GM23248 (cell line): ENCODE measurements at regions not wholly inside any gene's neighbourhood (a gene's known extent, or its start where the extent isn't known, plus 50 kb on each side); places are given as distances from the start of the nearest gene placed in this dataset.

Experiments used
- DNase-seq: peaks from one replicate; pipeline ENCODE4 v3.0.0-alpha.2; 2015
- H2AFZ ChIP-seq: fragments of 200-600 bp; sonication (generic); 2 replicates; pipeline ENCODE4 v1.6.1; 2016; ENCODE audit warnings: antibody characterized with exemption
- H3F3A ChIP-seq: fragments of 200-600 bp; sonication (generic); 2 replicates; pipeline ENCODE4 v1.6.1; 2016; ENCODE audit warnings: mild to moderate bottlenecking, antibody characterized with exemption, mixed run types; ENCODE audit not compliant: insufficient read depth
- H3K27ac ChIP-seq: fragments of 200-600 bp; sonication (generic); 2 replicates; pipeline ENCODE4 v1.5.1; 2016; ENCODE audit warnings: mild to moderate bottlenecking
- H3K27me3 ChIP-seq: fragments of 200-600 bp; sonication (generic); replicated peaks from 2 replicates; pipeline ENCODE4 v1.6.1; 2016; ENCODE audit warnings: mild to moderate bottlenecking; ENCODE audit not compliant: insufficient read depth
- H3K36me3 ChIP-seq: fragments of 200-600 bp; sonication (generic); 2 replicates; pipeline ENCODE4 v1.6.1; 2016; ENCODE audit warnings: low read depth, mild to moderate bottlenecking
- H3K4me1 ChIP-seq: fragments of 200-600 bp; sonication (generic); 2 replicates; pipeline ENCODE4 v1.6.1; 2016; ENCODE audit warnings: mild to moderate bottlenecking; ENCODE audit not compliant: insufficient read depth
- H3K4me2 ChIP-seq: fragments of 200-600 bp; sonication (generic); one replicate; pipeline ENCODE4 v1.6.1; 2016; ENCODE audit warnings: mild to moderate bottlenecking; ENCODE audit not compliant: unreplicated experiment
- H3K4me3 ChIP-seq: fragments of 200-600 bp; sonication (generic); 2 replicates; pipeline ENCODE4 v1.5.1; 2016; ENCODE audit warnings: mild to moderate bottlenecking
- H3K79me2 ChIP-seq: fragments of 200-600 bp; sonication (generic); 2 replicates; pipeline ENCODE4 v1.6.1; 2016; ENCODE audit warnings: mild to moderate bottlenecking; ENCODE audit not compliant: insufficient read depth
- H3K9ac ChIP-seq: fragments of 200-600 bp; sonication (generic); 2 replicates; pipeline ENCODE4 v1.6.1; 2016; ENCODE audit warnings: mild to moderate bottlenecking
- H3K9me2 ChIP-seq: fragments of 200-600 bp; sonication (generic); 2 replicates; pipeline ENCODE4 v1.6.1; 2016; ENCODE audit warnings: mixed run types, mild to moderate bottlenecking, moderate library complexity; ENCODE audit not compliant: insufficient read depth
- H3K9me3 ChIP-seq: fragments of 200-600 bp; sonication (generic); one replicate; pipeline ENCODE4 v1.6.1; 2017; ENCODE audit warnings: low read depth
- H4K20me1 ChIP-seq: fragments of 200-600 bp; sonication (generic); 2 replicates; pipeline ENCODE4 v1.6.0; 2016; ENCODE audit not compliant: insufficient read depth
- EZH2 ChIP-seq: fragments of 200-600 bp; sonication (generic); IDR thresholded peaks from 2 replicates; pipeline ENCODE4 v1.6.1; 2018; ENCODE audit warnings: antibody characterized with exemption, mild to moderate bottlenecking; ENCODE audit not compliant: insufficient read depth, poor library complexity, severe bottlenecking
- EZH2phosphoT487 ChIP-seq: fragments of 200-600 bp; sonication (generic); IDR thresholded peaks from 2 replicates; pipeline ENCODE4 v1.6.1; 2018; ENCODE audit warnings: antibody characterized with exemption, moderate library complexity, mild to moderate bottlenecking, low read depth; ENCODE audit not compliant: insufficient read depth
- WGBS, 2 experiments: methylation state at CpG; one replicate each; pipeline ENCODE4 v1.1.6; 2015 to 2017; ENCODE audit warnings: low lambda C conversion rate in 2 of 2, low coverage in 1 of 2; ENCODE audit errors: missing lambda C conversion rate in 2 of 2; 5-methylcytosine and 5-hydroxymethylcytosine counted together
- in situ Hi-C: fragments of 300-500 bp; cut with MboI; formaldehyde crosslinking; loops from 2 replicates; pipeline ENCODE4 v1.15.0; 2020

- H3F3A ChIP-seq = no peaks in the 10 kb centered on the region
- DNase-seq = no peak
- in situ Hi-C loops = no loop called here
- TF ChIP-seq EZH2phosphoT487 (no peak), EZH2 (no peak)
- H3K9me2 ChIP-seq = no peaks in the 10 kb centered on the region
- no peaks in the 10 kb centered on the region for H3K36me3 ChIP-seq
- no peak overlapping the region for H3K4me2 ChIP-seq
- H3K9ac ChIP-seq = no peak overlapping the region
- H2AFZ ChIP-seq = no peak overlapping the region
- H3K4me1 ChIP-seq = no peaks in the 10 kb centered on the region
- H3K27ac ChIP-seq = no peak overlapping the region
- H3K79me2 ChIP-seq = no peaks in the 10 kb centered on the region
- H3K27me3 ChIP-seq = no peaks in the 10 kb centered on the region
- 0 to 11% methylated on average over 1 of the region's 1 CpG for WGBS, 2 experiments
- no peak overlapping the region for H3K4me3 ChIP-seq
- H3K9me3 ChIP-seq = no peaks in the 10 kb centered on the region
- no peaks in the 10 kb centered on the region for H4K20me1 ChIP-seq
These were observed 725.8 kb downstream of the RAPGEF2 start for GRCh38 chr4:159828687-159829086.

- Histone ChIP-seq H3K79me2 (no peaks in the 10 kb centered on the region), H3K4me3 (no peak overlapping the region), H3K27ac (no peak overlapping the region), H3K36me3 (no peaks in the 10 kb centered on the region), H2AFZ (no peak overlapping the region), H3K9me3 (no peaks in the 10 kb centered on the region), H4K20me1 (no peaks in the 10 kb centered on the region), H3F3A (no peaks in the 10 kb centered on the region), H3K9ac (no peak overlapping the region), H3K9me2 (no peaks in the 10 kb centered on the region), H3K4me2 (no peak overlapping the region), H3K4me1 (no peaks in the 10 kb centered on the region), H3K27me3 (no peaks in the 10 kb centered on the region)
- in situ Hi-C loops = no loop called here
- 0 to 1% methylated on average over 2 of the region's 2 CpGs for WGBS, 2 experiments
- TF ChIP-seq EZH2phosphoT487 = no peak
- TF ChIP-seq EZH2 = no peak
- DNase-seq = no peak
These were observed 726.3 kb downstream of the RAPGEF2 start for GRCh38 chr4:159829184-159829583.

- no peak overlapping the region for H3K27ac ChIP-seq
- H3K36me3 ChIP-seq = no peaks in the 10 kb centered on the region
- H3F3A ChIP-seq = no peaks in the 10 kb centered on the region
- no peak overlapping the region for H3K4me2 ChIP-seq
- no peak overlapping the region for H3K9ac ChIP-seq
- no peaks in the 10 kb centered on the region for H3K27me3 ChIP-seq
- H3K79me2 ChIP-seq = no peaks in the 10 kb centered on the region
- no peak overlapping the region for H3K4me3 ChIP-seq
- in situ Hi-C loops = no loop called here
- no peak overlapping the region for H2AFZ ChIP-seq
- no peak for TF ChIP-seq EZH2phosphoT487
- no peak for TF ChIP-seq EZH2
- WGBS, 2 experiments = 15 to 18% methylated on average over 3 of the region's 3 CpGs
- H3K4me1 ChIP-seq = no peaks in the 10 kb centered on the region
- DNase-seq = no peak
- no peaks in the 10 kb centered on the region for H3K9me2 ChIP-seq
- H4K20me1 ChIP-seq = no peaks in the 10 kb centered on the region
- no peaks in the 10 kb centered on the region for H3K9me3 ChIP-seq
These were observed 734.2 kb downstream of the RAPGEF2 start for GRCh38 chr4:159837071-159837470.

- H4K20me1 ChIP-seq = no peaks in the 10 kb centered on the region
- in situ Hi-C loops = no loop called here
- no peaks in the 10 kb centered on the region for H3K9me2 ChIP-seq
- no peaks in the 10 kb centered on the region for H3K36me3 ChIP-seq
- TF ChIP-seq EZH2phosphoT487 (no peak), EZH2 (no peak)
- no peaks in the 10 kb centered on the region for H3K79me2 ChIP-seq
- no peak overlapping the region for H3K4me2 ChIP-seq
- no peak overlapping the region for H2AFZ ChIP-seq
- no peaks in the 10 kb centered on the region for H3K4me1 ChIP-seq
- H3K9me3 ChIP-seq = no peaks in the 10 kb centered on the region
- no peaks in the 10 kb centered on the region for H3K27me3 ChIP-seq
- no peak for DNase-seq
- H3K9ac ChIP-seq = no peak overlapping the region
- no peak overlapping the region for H3K4me3 ChIP-seq
- WGBS, 2 experiments = 0 to 5% methylated on average over 1 of the region's 1 CpG
- no peaks in the 10 kb centered on the region for H3F3A ChIP-seq
- H3K27ac ChIP-seq = no peak overlapping the region
These were observed 752.9 kb downstream of the RAPGEF2 start for GRCh38 chr4:159855731-159856130.

GRCh38 chr4:159856451-159856850 is 753.6 kb downstream of the RAPGEF2 start:
- in situ Hi-C loops = no loop called here
- Histone ChIP-seq H3K4me2 (no peak overlapping the region), H3K27me3 (no peaks in the 10 kb centered on the region), H3K9me3 (no peaks in the 10 kb centered on the region), H3K27ac (no peak overlapping the region), H3K9me2 (no peaks in the 10 kb centered on the region), H3F3A (no peaks in the 10 kb centered on the region), H4K20me1 (no peaks in the 10 kb centered on the region), H3K36me3 (no peaks in the 10 kb centered on the region), H3K4me3 (no peak overlapping the region), H3K79me2 (no peaks in the 10 kb centered on the region), H3K9ac (no peak overlapping the region), H2AFZ (no peak overlapping the region), H3K4me1 (no peaks in the 10 kb centered on the region)
- no peak for DNase-seq
- 3 to 4% methylated on average over 4 to 5 of the region's 5 CpGs for WGBS, 2 experiments
- TF ChIP-seq EZH2phosphoT487 (no peak), EZH2 (no peak)
